Peyer's patch (tissue), 4 donors: ENCODE measurements at regions not wholly inside any gene's neighbourhood (a gene's known extent, or its start where the extent isn't known, plus 50 kb on each side); places are given as distances from the start of the nearest gene placed in this dataset.

ENCODE experiments used
- DNase-seq, 3 donors: peaks; one replicate each; pipeline ENCODE4 v3.0.0-alpha.2; 2017 to 2019
- H3K27ac ChIP-seq, 4 donors: fragments of 200-600 bp; sonication (generic); one replicate each; pipeline ENCODE4 v1.5.1; 2016 to 2019
- H3K27me3 ChIP-seq, 2 donors: fragments of 200-600 bp; sonication (generic); one replicate each; pipeline ENCODE4 v1.5.1; 2019
- H3K36me3 ChIP-seq, 3 donors: fragments of 200-600 bp; sonication (generic); one replicate each; pipeline ENCODE4 v1.5.1; 2016 to 2019
- H3K4me1 ChIP-seq, 4 donors: fragments of 200-600 bp; sonication (generic); one replicate each; pipeline ENCODE4 v1.5.1; 2016 to 2019
- H3K4me3 ChIP-seq, 4 donors: fragments of 200-600 bp; sonication (generic); 1 replicate in 3 of 4; 2 replicates in 1 of 4; pipeline ENCODE4 v1.5.1; 2016 to 2019; ENCODE audit warnings: mild to moderate bottlenecking in 1 of 4
- H3K9me3 ChIP-seq, 4 donors: fragments of 200-600 bp; sonication (generic); one replicate each; pipeline ENCODE4 v1.5.1; 2016 to 2019; ENCODE audit warnings: mild to moderate bottlenecking in 1 of 4
- CTCF ChIP-seq, 6 experiments: fragments of 450-650 bp in 4 of 6; fragments of 200-600 bp in 2 of 6; sonication (generic) in 1 of 6; IDR thresholded peaks; one replicate each; pipeline ENCODE4 v1.5.1; 2017 to 2019; ENCODE audit warnings: antibody characterized with exemption in 6 of 6, mild to moderate bottlenecking in 3 of 6, moderate library complexity in 1 of 6
- POLR2A ChIP-seq, 2 donors: fragments of 450-650 bp; IDR thresholded peaks; one replicate each; pipeline ENCODE4 v1.5.1; 2017; ENCODE audit warnings: antibody characterized with exemption in 2 of 2, mild to moderate bottlenecking in 2 of 2, moderate library complexity in 2 of 2

- no peaks in the 10 kb centered on the region for H3K4me1 ChIP-seq
- H3K4me3 ChIP-seq, result no peak overlapping the region
- peak overlapping the region in 1 of 4 donors; percentile 48 for H3K27ac ChIP-seq
- TF ChIP-seq CTCF (IDR thresholded peaks at IDR 0.05) (no peak), POLR2A (IDR thresholded peaks at IDR 0.05) (no peak)
- H3K36me3 ChIP-seq, result no peaks in the 10 kb centered on the region
- no peak for DNase-seq
- no peaks in the 10 kb centered on the region for H3K9me3 ChIP-seq
- no peaks in the 10 kb centered on the region for H3K27me3 ChIP-seq
Observed at GRCh38 chrX:132271311-132271778, 52.1 kb upstream of the RAP2C start.

- Histone ChIP-seq H3K36me3 (no peaks in the 10 kb centered on the region), H3K4me1 (no peaks in the 10 kb centered on the region), H3K9me3 (no peaks in the 10 kb centered on the region), H3K4me3 (no peak overlapping the region), H3K27me3 (no peaks in the 10 kb centered on the region), H3K27ac (peak overlapping the region in 1 of 4 donors; percentile 48)
- TF ChIP-seq CTCF (IDR thresholded peaks at IDR 0.05) (no peak), POLR2A (IDR thresholded peaks at IDR 0.05) (no peak)
- DNase-seq, result peak in 1 of 3 donors; percentile 54
Observed at GRCh38 chrX:132270699-132271098, 51.5 kb upstream of the RAP2C start.

GRCh38 chrX:132270021-132270420 is 50.8 kb upstream of the RAP2C start:
- Histone ChIP-seq H3K36me3 (no peaks in the 10 kb centered on the region), H3K9me3 (no peaks in the 10 kb centered on the region), H3K27me3 (no peaks in the 10 kb centered on the region), H3K27ac (no peak overlapping the region), H3K4me3 (no peak overlapping the region), H3K4me1 (no peaks in the 10 kb centered on the region)
- DNase-seq, result no peak
- TF ChIP-seq CTCF (IDR thresholded peaks at IDR 0.05) (no peak), POLR2A (IDR thresholded peaks at IDR 0.05) (no peak)
